GM21717 (cell line): ENCODE measurements at regions not wholly inside any gene's neighbourhood (a gene's known extent, or its start where the extent isn't known, plus 50 kb on each side); places are given as distances from the start of the nearest gene placed in this dataset.

Experiments used
- ATAC-seq: cut with Tn5 transposase; IDR thresholded peaks from one replicate; pipeline ENCODE4 v1.9.1; 2021; ENCODE audit warnings: mild to moderate bottlenecking, moderate library complexity; ENCODE audit not compliant: unreplicated experiment

- ATAC-seq, result no peak
Observed at GRCh38 chr15:69574506-69574905, 121.9 kb downstream of the RPLP1 start.

- no peak for ATAC-seq
Observed at GRCh38 chr15:69575387-69575786, 122.8 kb downstream of the RPLP1 start.

- ATAC-seq, result no peak
Observed at GRCh38 chr15:69576035-69576526, 123.5 kb downstream of the RPLP1 start.

GRCh38 chr15:69576948-69577351 is 124.3 kb downstream of the RPLP1 start:
- ATAC-seq, result no peak

GRCh38 chr15:69577397-69577796 is 124.8 kb downstream of the RPLP1 start:
- ATAC-seq, result no peak

GRCh38 chr15:69578252-69578651 is 125.6 kb downstream of the RPLP1 start:
- no peak for ATAC-seq

- ATAC-seq, result no peak
Observed at GRCh38 chr15:69578787-69579583, 126.4 kb downstream of the RPLP1 start.

GRCh38 chr15:69579950-69580618 is 127.5 kb downstream of the RPLP1 start:
- ATAC-seq, result no peak

GRCh38 chr15:69583626-69584025 is 131.0 kb downstream of the RPLP1 start:
- no peak for ATAC-seq

- ATAC-seq, result no peak
Observed at GRCh38 chr15:69585937-69586336, 133.3 kb downstream of the RPLP1 start.

GRCh38 chr15:69586721-69587120 is 134.1 kb downstream of the RPLP1 start:
- no peak for ATAC-seq

GRCh38 chr15:69587723-69588426 is 135.3 kb downstream of the RPLP1 start:
- ATAC-seq, result no peak

GRCh38 chr15:69590201-69590710 is 137.6 kb downstream of the RPLP1 start:
- no peak for ATAC-seq

- no peak for ATAC-seq
Observed at GRCh38 chr15:69590932-69591524, 138.4 kb downstream of the RPLP1 start.

GRCh38 chr15:69591905-69592508 is 139.4 kb downstream of the RPLP1 start:
- no peak for ATAC-seq

GRCh38 chr15:69592954-69593353 is 140.3 kb downstream of the RPLP1 start:
- no peak for ATAC-seq

- ATAC-seq, result no peak
Observed at GRCh38 chr15:69593488-69593887, 140.9 kb downstream of the RPLP1 start.

- no peak for ATAC-seq
Observed at GRCh38 chr15:69593981-69594966, 141.7 kb downstream of the RPLP1 start.

- ATAC-seq, result no peak
Observed at GRCh38 chr15:69595009-69595791, 142.6 kb downstream of the RPLP1 start.
